B cell (primary cell): ENCODE measurements at regions not wholly inside any gene's neighbourhood (a gene's known extent, or its start where the extent isn't known, plus 50 kb on each side); places are given as distances from the start of the nearest gene placed in this dataset.

ENCODE experiments used
- ATAC-seq: fragments of 200-7000 bp; cut with Tn5 transposase; one replicate; pipeline ENCODE4 v1.10.0; 2021; ENCODE audit warnings: low read depth, mild to moderate bottlenecking, moderate number of reproducible peaks, moderate library complexity
- CTCF ChIA-PET: fragments of 350-600 bp; sonication (Branson Sonifier 250); formaldehyde crosslinking; loops from one replicate; lab custom pipeline; 2021; ENCODE audit warnings: antibody characterized with exemption, inconsistent platforms; lab: Charles Lee
- POLR2A ChIA-PET: fragments of 350-600 bp; sonication (Branson Sonifier 250); formaldehyde crosslinking; loops from one replicate; lab custom pipeline; 2021; ENCODE audit warnings: antibody characterized with exemption; lab: Charles Lee
- DNase-seq: peaks from one replicate; pipeline ENCODE4 v3.0.0; 2013
- H2AFZ ChIP-seq: 2 replicates; pipeline ENCODE4 v1.6.1; 2012; ENCODE audit warnings: mild to moderate bottlenecking, low read depth, low read length; ENCODE audit not compliant: insufficient read depth, poor library complexity, severe bottlenecking
- H3K27ac ChIP-seq, 2 donors: 1 replicate in 1 of 2; 2 replicates in 1 of 2; pipeline ENCODE4 v1.5.1; 2012 to 2013; ENCODE audit warnings: low read length in 2 of 2, mild to moderate bottlenecking in 2 of 2, moderate library complexity in 1 of 2
- H3K27me3 ChIP-seq, 4 experiments: fragments of 200-600 bp in 1 of 4; sonication (generic) in 1 of 4; replicated peaks in 1 of 4; 1 replicate in 2 of 4; 2 replicates in 2 of 4; pipeline versions ENCODE4 v1.6.1 to v1.7.0; 2013 to 2016; ENCODE audit warnings: low read length in 3 of 4, mild to moderate bottlenecking in 2 of 4, mixed read lengths in 1 of 4, moderate library complexity in 1 of 4; ENCODE audit not compliant: insufficient read depth in 4 of 4, control insufficient read depth in 3 of 4; ENCODE audit errors: control extremely low read depth in 1 of 4
- H3K36me3 ChIP-seq, 2 experiments: replicated peaks in 1 of 2; 1 replicate in 1 of 2; 2 replicates in 1 of 2; pipeline versions ENCODE4 v1.6.1 to v1.7.1; 2013; ENCODE audit warnings: low read length in 1 of 2; ENCODE audit not compliant: insufficient read depth in 2 of 2, control insufficient read depth in 1 of 2; ENCODE audit errors: control extremely low read depth in 1 of 2, extremely low read depth in 1 of 2
- H3K4me1 ChIP-seq, 2 donors: fragments of 200-600 bp in 1 of 2; sonication (generic) in 1 of 2; 1 replicate in 1 of 2; 2 replicates in 1 of 2; pipeline versions ENCODE4 v1.5.1 to v1.6.1; 2013 to 2017; ENCODE audit warnings: low read length in 2 of 2; ENCODE audit not compliant: control insufficient read depth in 2 of 2, insufficient read depth in 2 of 2
- H3K4me2 ChIP-seq: replicated peaks from 2 replicates; pipeline ENCODE3; 2012; ENCODE audit warnings: mild to moderate bottlenecking, low read depth, low read length; ENCODE audit not compliant: poor library complexity, severe bottlenecking
- H3K4me3 ChIP-seq, 5 experiments: fragments of 200-600 bp in 1 of 5; sonication (generic) in 1 of 5; 1 replicate in 3 of 5; 2 replicates in 2 of 5; pipeline versions ENCODE4 v1.5.1 to v1.7.0; 2011 to 2016; ENCODE audit warnings: low read length in 4 of 5, mild to moderate bottlenecking in 4 of 5, low read depth in 2 of 5, control low read depth in 1 of 5, moderate library complexity in 1 of 5; ENCODE audit not compliant: insufficient read depth in 1 of 5; ENCODE audit errors: control extremely low read depth in 1 of 5, extremely low read depth in 1 of 5
- H3K79me2 ChIP-seq: fragments of 200-600 bp; sonication (generic); one replicate; pipeline ENCODE4 v1.6.0; 2016; ENCODE audit warnings: low read length; ENCODE audit not compliant: control insufficient read depth, insufficient read depth
- H3K9ac ChIP-seq: fragments of 200-600 bp; sonication (generic); 2 replicates; pipeline ENCODE4 v1.6.1; 2017; ENCODE audit warnings: mild to moderate bottlenecking, low read length, moderate library complexity
- H3K9me3 ChIP-seq, 3 donors: one replicate each; pipeline versions ENCODE4 v1.6.1 to v1.7.1; 2013; ENCODE audit warnings: low read length in 2 of 3; ENCODE audit not compliant: control insufficient read depth in 2 of 3, insufficient read depth in 1 of 3; ENCODE audit errors: control extremely low read depth in 1 of 3
- H4K20me1 ChIP-seq: 2 replicates; pipeline ENCODE4 v1.6.0; 2012; ENCODE audit warnings: mild to moderate bottlenecking, low read length; ENCODE audit not compliant: insufficient read depth, control insufficient read depth, poor library complexity, severe bottlenecking
- H3K27ac Mint-ChIP-seq: one replicate; pipeline ENCODE4 v1.8.0; 2021; ENCODE audit warnings: mixed read lengths
- H3K27me3 Mint-ChIP-seq: one replicate; pipeline ENCODE4 v1.8.0; 2021; ENCODE audit warnings: mixed read lengths
- H3K4me1 Mint-ChIP-seq: one replicate; pipeline ENCODE4 v1.8.0; 2021; ENCODE audit warnings: mixed read lengths
- H3K4me3 Mint-ChIP-seq: one replicate; pipeline ENCODE4 v1.8.0; 2021; ENCODE audit warnings: mixed read lengths
- H3K9me3 Mint-ChIP-seq: one replicate; pipeline ENCODE4 v1.8.0; 2022; ENCODE audit warnings: mixed read lengths; ENCODE audit not compliant: insufficient read depth
- EZH2 ChIP-seq: IDR thresholded peaks from 2 replicates; pipeline ENCODE4 v1.6.1; 2012; ENCODE audit warnings: borderline replicate concordance, low read depth, mild to moderate bottlenecking, moderate library complexity, low read length; ENCODE audit not compliant: insufficient read depth, poor library complexity, severe bottlenecking
- WGBS: methylation state at CpG from one replicate; pipeline ENCODE4 v1.1.5; 2013; ENCODE audit warnings: missing lambda C conversion rate; ENCODE audit not compliant: insufficient coverage; 5-methylcytosine and 5-hydroxymethylcytosine counted together
- intact Hi-C: fragments of 100-400 bp; cut with micrococcal nuclease; formaldehyde crosslinking; loops from one replicate; pipeline ENCODE4 v1.10.0; 2022
- TF ChIP-seq, protein P1 (sequence below): fragments of 200-600 bp; IDR thresholded peaks from one replicate; pipeline ENCODE4 v1.8.0; 2022; ENCODE audit warnings: antibody characterized with exemption, mild to moderate bottlenecking

DNA sequence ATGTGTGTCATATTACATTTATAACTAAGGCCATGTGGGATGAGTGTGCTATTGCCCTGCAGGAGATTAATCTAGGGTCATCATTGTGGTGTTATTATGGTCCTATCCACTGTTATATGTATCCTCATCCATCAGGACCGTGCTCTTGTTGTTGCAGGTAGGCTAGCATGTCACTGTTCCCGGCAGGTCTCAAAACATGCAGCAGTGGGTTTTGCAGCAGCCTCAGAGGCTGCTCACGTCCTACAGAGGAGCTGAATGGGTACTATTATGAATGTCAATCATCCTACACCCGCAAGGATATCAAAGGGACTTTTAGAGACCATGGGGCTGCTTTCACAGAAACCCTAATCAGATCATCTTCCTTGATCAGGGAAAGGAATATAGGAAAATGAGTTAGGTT lies 318.2 kb downstream of the SAMD5 start:
- Mint-ChIP-seq H3K4me1 (no peaks in the 10 kb centered on the region), H3K27me3 (no peaks in the 10 kb centered on the region), H3K9me3 (no peaks in the 10 kb centered on the region), H3K4me3 (no peak overlapping the region), H3K27ac (no peak overlapping the region)
- Histone ChIP-seq H3K27ac (no peak overlapping the region), H3K36me3 (no peaks in the 10 kb centered on the region), H3K9ac (no peak overlapping the region), H3K4me1 (no peaks in the 10 kb centered on the region), H3K27me3 (no peaks in the 10 kb centered on the region), H3K9me3 (no peaks in the 10 kb centered on the region), H3K4me2 (no peak overlapping the region), H3K79me2 (no peaks in the 10 kb centered on the region), H2AFZ (no peak overlapping the region), H3K4me3 (no peak overlapping the region), H4K20me1 (no peaks in the 10 kb centered on the region)
- no peak for DNase-seq
- intact Hi-C loops, result no loop called here
- TF ChIP-seq, protein P1, sequence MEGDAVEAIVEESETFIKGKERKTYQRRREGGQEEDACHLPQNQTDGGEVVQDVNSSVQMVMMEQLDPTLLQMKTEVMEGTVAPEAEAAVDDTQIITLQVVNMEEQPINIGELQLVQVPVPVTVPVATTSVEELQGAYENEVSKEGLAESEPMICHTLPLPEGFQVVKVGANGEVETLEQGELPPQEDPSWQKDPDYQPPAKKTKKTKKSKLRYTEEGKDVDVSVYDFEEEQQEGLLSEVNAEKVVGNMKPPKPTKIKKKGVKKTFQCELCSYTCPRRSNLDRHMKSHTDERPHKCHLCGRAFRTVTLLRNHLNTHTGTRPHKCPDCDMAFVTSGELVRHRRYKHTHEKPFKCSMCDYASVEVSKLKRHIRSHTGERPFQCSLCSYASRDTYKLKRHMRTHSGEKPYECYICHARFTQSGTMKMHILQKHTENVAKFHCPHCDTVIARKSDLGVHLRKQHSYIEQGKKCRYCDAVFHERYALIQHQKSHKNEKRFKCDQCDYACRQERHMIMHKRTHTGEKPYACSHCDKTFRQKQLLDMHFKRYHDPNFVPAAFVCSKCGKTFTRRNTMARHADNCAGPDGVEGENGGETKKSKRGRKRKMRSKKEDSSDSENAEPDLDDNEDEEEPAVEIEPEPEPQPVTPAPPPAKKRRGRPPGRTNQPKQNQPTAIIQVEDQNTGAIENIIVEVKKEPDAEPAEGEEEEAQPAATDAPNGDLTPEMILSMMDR, result no peak
- no peak for TF ChIP-seq EZH2
- CTCF ChIA-PET, result no interaction called here
- ATAC-seq, result no peak
- WGBS, result 80% methylated on average over 2 of the region's 4 CpGs
- POLR2A ChIA-PET, result no interaction called here

DNA sequence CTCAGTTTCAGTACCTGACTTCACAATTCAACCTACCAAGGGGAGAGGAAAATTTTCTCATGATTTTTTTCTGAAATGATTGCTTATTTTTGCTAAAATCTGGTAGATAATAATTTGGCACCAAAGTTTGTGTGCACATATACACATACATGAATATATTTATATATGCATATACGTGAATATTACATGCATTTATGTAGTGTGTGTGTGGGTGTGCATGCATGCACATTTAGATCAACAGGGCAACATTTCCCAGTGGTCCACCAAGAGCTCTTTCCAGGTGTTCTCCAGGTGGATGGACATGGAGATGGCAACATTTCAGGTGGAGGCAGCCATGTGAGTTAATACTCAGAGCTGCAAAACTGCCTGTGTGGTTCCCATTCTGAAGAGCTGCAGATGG lies 320.9 kb downstream of the SAMD5 start:
- H3K9me3 ChIP-seq, result no peaks in the 10 kb centered on the region
- no peak overlapping the region for H3K4me2 ChIP-seq
- H2AFZ ChIP-seq, result no peak overlapping the region
- H3K4me3 ChIP-seq, result no peak overlapping the region
- Mint-ChIP-seq H3K27me3 (no peaks in the 10 kb centered on the region), H3K4me3 (no peak overlapping the region), H3K4me1 (no peaks in the 10 kb centered on the region), H3K9me3 (no peaks in the 10 kb centered on the region), H3K27ac (no peak overlapping the region)
- ChIA-PET CTCF (no interaction called here), POLR2A (no interaction called here)
- no peak overlapping the region for H3K9ac ChIP-seq
- ATAC-seq (no peak), DNase-seq (no peak)
- H3K4me1 ChIP-seq, result no peaks in the 10 kb centered on the region
- H3K36me3 ChIP-seq, result no peaks in the 10 kb centered on the region
- no CpG with 5 or more reads among the region's 1 CpG for WGBS
- no peaks in the 10 kb centered on the region for H3K27me3 ChIP-seq
- no peaks in the 10 kb centered on the region for H3K79me2 ChIP-seq
- H4K20me1 ChIP-seq, result no peaks in the 10 kb centered on the region
- H3K27ac ChIP-seq, result no peak overlapping the region
- TF ChIP-seq, protein P1, result no peak
- TF ChIP-seq EZH2, result no peak
- intact Hi-C loops, result no loop called here
